PC-3 (cell line): ENCODE measurements at regions not wholly inside any gene's neighbourhood (a gene's known extent, or its start where the extent isn't known, plus 50 kb on each side); places are given as distances from the start of the nearest gene placed in this dataset.

Source experiments
- CTCF ChIP-seq: fragments of 300-600 bp; sonication (generic); conservative IDR thresholded peaks from 2 replicates; pipeline ENCODE4 v1.5.1; 2017; ENCODE audit warnings: antibody characterized with exemption, low read depth, mild to moderate bottlenecking, low read length
- EZH2 ChIP-seq: fragments of 300-600 bp; sonication (generic); IDR thresholded peaks from one replicate; pipeline ENCODE4 v1.6.1; 2017; ENCODE audit warnings: antibody characterized with exemption, mild to moderate bottlenecking, low read length; ENCODE audit not compliant: unreplicated experiment
- EZH2phosphoT487 ChIP-seq: fragments of 300-600 bp; sonication (generic); IDR thresholded peaks from 2 replicates; pipeline ENCODE4 v1.6.1; 2018; ENCODE audit warnings: mild to moderate bottlenecking, antibody characterized with exemption, low read length, borderline replicate concordance

- TF ChIP-seq CTCF (no peak), EZH2phosphoT487 (no peak), EZH2 (no peak)
Observed at GRCh38 chr16:87064731-87065445, 252.3 kb downstream of the C16orf95 start.
